ENCODE measurements at regions not wholly inside any gene's neighbourhood (a gene's known extent, or its start where the extent isn't known, plus 50 kb on each side); places are given as distances from the start of the nearest gene placed in this dataset.

GRCh38 chr6:43963203-43963602 lies 164.0 kb downstream of the MRPL14 start:
- Histone ChIP-seq H3K4me3 (no peak overlapping the region), H3K9ac (ENCODE audit: insufficient read depth in 1 of 2, low read depth in 2 of 2, low read length in 2 of 2) (no peak overlapping the region), H3K4me1 (replicated peaks in 1 of 2; ENCODE audit: control insufficient read depth in 2 of 2, insufficient read depth in 2 of 2, low read length in 2 of 2) (peaks cover 15 to 41% of the 10 kb centered on the region in 2 experiments), H3K36me3 (ENCODE audit: control insufficient read depth, insufficient read depth, low read length) (no peaks in the 10 kb centered on the region), H4K20me1 (replicated peaks; ENCODE audit: control insufficient read depth, insufficient read depth, low read length) (no peaks in the 10 kb centered on the region), H3K4me2 (ENCODE audit: insufficient read depth, low read length) (no peak overlapping the region), H2AFZ (ENCODE audit: low read depth, low read length) (peak overlapping the region; percentile 52; the same call in 1 of the 2 replicates), H3K27me3 (ENCODE audit: control insufficient read depth in 2 of 2, insufficient read depth in 2 of 2, low read length in 2 of 2) (no peaks in the 10 kb centered on the region), H3K9me1 (ENCODE audit: control insufficient read depth, insufficient read depth, low read length) (no peaks in the 10 kb centered on the region), H3K79me2 (ENCODE audit: control insufficient read depth, insufficient read depth, low read length) (no peaks in the 10 kb centered on the region), H3K9me3 (replicated peaks; ENCODE audit: control insufficient read depth, insufficient read depth, low read depth, low read length) (no peaks in the 10 kb centered on the region), H3K27ac (ENCODE audit: extremely low read depth, low read depth, low read length) (peak overlapping the region; percentile 72; the same call in 2 of the 3 replicates)
- ChIA-PET CTCF (ENCODE audit: low intra/inter-chr PET ratio) (no interaction called here), POLR2A (no interaction called here)
- intact Hi-C loops (cut with micrococcal nuclease): no loop called here
- FAIRE-seq (peak; percentile 85), DNase-seq (ENCODE audit: extremely low read depth in 1 of 4, low spot score in 3 of 4) (peak in 1 of 4 experiments; percentile 94), ATAC-seq (peak; percentile 79)
- 18% methylated on average over 1 of the region's 1 CpG for WGBS (ENCODE audit: insufficient coverage, low coverage, missing lambda C conversion rate)
- BruUV-seq (replicated peaks): no TSS peak
- in situ Hi-C loops (cut with MboI): no loop called here
- TF ChIP-seq TBL1XR1 (IDR thresholded peaks at IDR 0.05; ENCODE audit: low read length in 2 of 2) (peak in 1 of 2 experiments; percentile 29; a peak in 1 of 4 replicates), RUNX1 (IDR thresholded peaks at IDR 0.05; ENCODE audit: low read depth) (no peak), ZNF217 (CRISPR knock-in tag; IDR thresholded peaks at IDR 0.05) (no peak), ATF3 (IDR thresholded peaks at IDR 0.05) (peak; percentile 80), ATF3 (CRISPR knock-in tag; conservative IDR thresholded peaks at IDR 0.05) (no peak), DPF2 (IDR thresholded peaks at IDR 0.05) (peak; percentile 75), EHMT2 (IDR thresholded peaks at IDR 0.05) (peak; percentile 64), C11orf30 (IDR thresholded peaks at IDR 0.05; ENCODE audit: low read depth) (peak; percentile 99), ZNF77 (CRISPR knock-in tag; IDR thresholded peaks at IDR 0.05) (no peak), NFE2 (IDR thresholded peaks at IDR 0.05; ENCODE audit: low read depth) (peak; percentile 98), CGGBP1 (CRISPR knock-in tag; IDR thresholded peaks at IDR 0.05) (0 out of 2 replicates have a peak, but pooled peaks have one; percentile 7), RBM17 (IDR thresholded peaks at IDR 0.05; ENCODE audit: borderline replicate concordance, low read depth, low read length) (no peak), RCOR1 (IDR thresholded peaks at IDR 0.05; ENCODE audit: borderline replicate concordance in 1 of 2, low read depth in 2 of 2, low read length in 2 of 2) (peak in 1 of 2 experiments; percentile 76; a peak in 2 of 4 replicates), JUN (IDR thresholded peaks at IDR 0.05; ENCODE audit: borderline replicate concordance, low read depth, low read length) (peak; percentile 40; the same call in 1 of the 2 replicates), JUN (CRISPR knock-in tag; IDR thresholded peaks at IDR 0.05; ENCODE audit: borderline replicate concordance) (no peak), ZFP30 (CRISPR knock-in tag; IDR thresholded peaks at IDR 0.05; ENCODE audit: borderline replicate concordance) (no peak), EP300 (IDR thresholded peaks at IDR 0.05; ENCODE audit: low read length) (peak; percentile 60), NBN (IDR thresholded peaks at IDR 0.05; ENCODE audit: low read depth) (no peak; the same call in 1 of the 2 replicates), BACH1 (tag; IDR thresholded peaks at IDR 0.05) (peak; percentile 98), ZBTB33 (CRISPR knock-in tag; IDR thresholded peaks at IDR 0.05) (no peak), ARID1B (IDR thresholded peaks at IDR 0.05) (peak; percentile 67), SRSF7 (optimal IDR thresholded peaks at IDR 0.05; ENCODE audit: low read depth, low read length) (no peak), MAFK (IDR thresholded peaks at IDR 0.05; ENCODE audit: low read length) (peak; percentile 98), DNMT1 (IDR thresholded peaks at IDR 0.05) (no peak)

Measured in K562 (cell line).